IMR-90 (cell line): ENCODE measurements at regions not wholly inside any gene's neighbourhood (a gene's known extent, or its start where the extent isn't known, plus 50 kb on each side); places are given as distances from the start of the nearest gene placed in this dataset.

Experiments
- ATAC-seq: fragments of 200-7000 bp; cut with Tn5 transposase; 2 replicates; pipeline ENCODE4 v1.9.1; 2020; ENCODE audit warnings: low read depth, mild to moderate bottlenecking, moderate library complexity
- BruUV-seq: library from RNA; stranded (reverse); fragments of 400-500 nt; replicated peaks from 2 replicates; lab custom pipeline; 2021; lab: Mats Ljungman, UMichigan
- CTCF ChIA-PET: fragments of 300-600 bp; formaldehyde crosslinking; extraction: SDS; loops from one replicate; lab custom pipeline; 2021; ENCODE audit warnings: antibody characterized with exemption; lab: Yijun Ruan, JAX
- POLR2A ChIA-PET: fragments of 300-600 bp; sonication (Branson Sonifier 250); formaldehyde crosslinking; loops from one replicate; lab custom pipeline; 2022; ENCODE audit warnings: antibody characterized with exemption; ENCODE audit not compliant: unreplicated experiment; lab: Charles Lee
- DNase-seq: peaks from one replicate; pipeline ENCODE4 v3.0.0; 2013
- H2AFZ ChIP-seq: replicated peaks from 2 replicates; pipeline ENCODE3; 2013; ENCODE audit warnings: low read length, mild to moderate bottlenecking; ENCODE audit not compliant: poor library complexity
- H2AK5ac ChIP-seq: 2 replicates; pipeline ENCODE4 v1.6.1; 2013; ENCODE audit warnings: low read depth, low read length, inconsistent platforms
- H2AK9ac ChIP-seq: replicated peaks from 2 replicates; pipeline ENCODE3; 2013; ENCODE audit warnings: mild to moderate bottlenecking, low read depth, low read length, moderate library complexity; ENCODE audit not compliant: poor library complexity
- H2BK120ac ChIP-seq: 2 replicates; pipeline ENCODE4 v1.6.1; 2013; ENCODE audit warnings: low read depth, low read length, inconsistent platforms
- H2BK15ac ChIP-seq: 3 replicates; pipeline ENCODE4 v1.6.1; 2013; ENCODE audit warnings: low read depth, low read length, inconsistent platforms
- H2BK20ac ChIP-seq: 2 replicates; pipeline ENCODE4 v1.6.1; 2013; ENCODE audit warnings: low read depth, mild to moderate bottlenecking, inconsistent platforms, low read length, moderate library complexity
- H2BK5ac ChIP-seq: 2 replicates; pipeline ENCODE4 v1.6.1; 2013; ENCODE audit warnings: mild to moderate bottlenecking, low read depth, low read length, inconsistent platforms; ENCODE audit not compliant: poor library complexity, severe bottlenecking
- H3K14ac ChIP-seq: replicated peaks from 2 replicates; pipeline ENCODE4 v1.6.1; 2013; ENCODE audit warnings: low read depth, low read length, inconsistent platforms
- H3K18ac ChIP-seq: 2 replicates; pipeline ENCODE4 v1.6.1; 2013; ENCODE audit warnings: low read depth, low read length, control low read depth
- H3K23ac ChIP-seq: 2 replicates; pipeline ENCODE4 v1.6.1; 2013; ENCODE audit warnings: low read depth, low read length, inconsistent platforms
- H3K27ac ChIP-seq: 2 replicates; pipeline ENCODE4 v1.5.1; 2013; ENCODE audit warnings: mild to moderate bottlenecking, control low read depth, low read length; ENCODE audit not compliant: insufficient read depth
- H3K27me3 ChIP-seq: 2 replicates; pipeline ENCODE4 v1.6.1; 2013; ENCODE audit warnings: low read length; ENCODE audit not compliant: control insufficient read depth, insufficient read depth
- H3K36me3 ChIP-seq: 2 replicates; pipeline ENCODE4 v1.6.1; 2013; ENCODE audit warnings: low read length, mixed read lengths; ENCODE audit not compliant: control insufficient read depth, insufficient read depth
- H3K4ac ChIP-seq: 2 replicates; pipeline ENCODE4 v1.6.1; 2013; ENCODE audit warnings: low read depth, low read length, inconsistent platforms
- H3K4me1 ChIP-seq: 2 replicates; pipeline ENCODE4 v1.6.1; 2013; ENCODE audit warnings: low read length, mixed read lengths; ENCODE audit not compliant: control insufficient read depth, insufficient read depth
- H3K4me2 ChIP-seq: 2 replicates; pipeline ENCODE4 v1.6.1; 2013; ENCODE audit warnings: low read depth, mild to moderate bottlenecking, control low read depth, low read length, moderate library complexity
- H3K4me3 ChIP-seq: 2 replicates; pipeline ENCODE4 v1.5.1; 2013; ENCODE audit warnings: low read depth, mild to moderate bottlenecking, control low read depth, low read length, moderate library complexity; ENCODE audit not compliant: insufficient read depth
- H3K56ac ChIP-seq: 2 replicates; pipeline ENCODE4 v1.6.1; 2013; ENCODE audit warnings: low read length, inconsistent platforms; ENCODE audit not compliant: insufficient read depth; ENCODE audit errors: extremely low read depth
- H3K79me1 ChIP-seq, 2 experiments: 2 replicates each; pipeline ENCODE4 v1.6.1; 2013; ENCODE audit warnings: low read length in 2 of 2, inconsistent platforms in 1 of 2, low read depth in 1 of 2
- H3K9ac ChIP-seq: 2 replicates; pipeline ENCODE4 v1.6.1; 2013; ENCODE audit warnings: low read depth, low read length, control low read depth
- H3K9me1 ChIP-seq: 2 replicates; pipeline ENCODE4 v1.6.1; 2013; ENCODE audit warnings: low read length, inconsistent platforms; ENCODE audit not compliant: insufficient read depth
- H3K9me3 ChIP-seq: 2 replicates; pipeline ENCODE4 v1.6.1; 2013; ENCODE audit warnings: low read length; ENCODE audit not compliant: control insufficient read depth, insufficient read depth
- H4K20me1 ChIP-seq: 2 replicates; pipeline ENCODE4 v1.6.1; 2013; ENCODE audit warnings: low read length, inconsistent platforms; ENCODE audit not compliant: insufficient read depth
- H4K5ac ChIP-seq: 2 replicates; pipeline ENCODE4 v1.6.1; 2013; ENCODE audit warnings: mild to moderate bottlenecking, low read depth, low read length, control low read depth
- H4K8ac ChIP-seq, 2 experiments: 2 replicates each; pipeline ENCODE4 v1.6.1; 2013; ENCODE audit warnings: low read depth in 2 of 2, low read length in 2 of 2, control low read depth in 1 of 2, inconsistent platforms in 1 of 2
- H4K91ac ChIP-seq: 2 replicates; pipeline ENCODE4 v1.6.1; 2013; ENCODE audit warnings: low read depth, low read length, inconsistent platforms; ENCODE audit not compliant: insufficient read depth
- WGBS, 2 experiments: methylation state at CpG; one replicate each; pipeline versions ENCODE4 v1.1.5 to v1.1.7; 2013; ENCODE audit warnings: missing lambda C conversion rate in 2 of 2; ENCODE audit not compliant: insufficient read length in 1 of 2; ENCODE audit errors: extremely low coverage in 2 of 2; 5-methylcytosine and 5-hydroxymethylcytosine counted together
- dilution Hi-C: fragments of 300-500 bp; cut with HindIII; formaldehyde crosslinking; loops from one replicate; pipeline ENCODE4 v1.14.3; 2018; ENCODE audit warnings: low sequenced_read_pairs; ENCODE audit not compliant: unreplicated experiment
- in situ Hi-C: fragments of 300-500 bp; cut with MboI; formaldehyde crosslinking; loops from 3 replicates; pipeline ENCODE4 v1.14.3; 2019; ENCODE audit warnings: low sequenced_read_pairs, inconsistent platforms, mixed read lengths
- intact Hi-C: fragments of 100-400 bp; cut with micrococcal nuclease; formaldehyde crosslinking; loops from 2 replicates; pipeline ENCODE4 v1.10.0; 2022
- TF ChIP-seq, protein P1 (sequence below): fragments of 150-350 bp; IDR thresholded peaks from 2 replicates; pipeline ENCODE4 v1.6.1; 2017; ENCODE audit warnings: mild to moderate bottlenecking, antibody characterized with exemption, low read length, low read depth

DNA sequence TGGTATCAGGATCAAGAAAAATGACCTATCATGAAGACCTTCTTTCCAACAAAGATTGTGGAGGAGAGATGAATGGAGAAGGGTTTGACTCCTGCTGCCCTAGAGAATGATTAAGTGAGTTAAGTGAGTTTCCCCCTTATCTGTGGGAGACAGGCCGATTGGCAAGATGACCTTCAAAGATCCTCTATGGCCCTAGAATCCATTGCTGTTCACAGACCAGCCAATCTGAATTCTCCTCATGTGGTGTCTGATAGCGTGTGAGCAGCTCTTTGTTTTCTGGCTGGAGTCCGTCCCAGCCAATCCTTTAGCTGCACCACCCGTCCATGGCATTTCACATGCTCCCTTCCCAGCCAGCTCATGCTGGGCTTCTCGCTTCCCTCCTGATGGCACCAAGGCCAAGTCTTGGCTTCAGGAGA lies 79.4 kb downstream of the MARCHF4 start:
- no peak overlapping the region for H3K56ac ChIP-seq
- H3K9ac ChIP-seq, result no peak overlapping the region
- H2AK5ac ChIP-seq, result no peak overlapping the region
- no peak overlapping the region for H3K23ac ChIP-seq
- H3K9me1 ChIP-seq, result peaks cover 3% of the 10 kb centered on the region; the same call in 1 of the 2 replicates
- DNase-seq (no peak), ATAC-seq (no peak)
- H2BK15ac ChIP-seq, result no peak overlapping the region
- H2AFZ ChIP-seq, result no peak overlapping the region
- no peak overlapping the region for H4K8ac ChIP-seq
- TF ChIP-seq, protein P1, sequence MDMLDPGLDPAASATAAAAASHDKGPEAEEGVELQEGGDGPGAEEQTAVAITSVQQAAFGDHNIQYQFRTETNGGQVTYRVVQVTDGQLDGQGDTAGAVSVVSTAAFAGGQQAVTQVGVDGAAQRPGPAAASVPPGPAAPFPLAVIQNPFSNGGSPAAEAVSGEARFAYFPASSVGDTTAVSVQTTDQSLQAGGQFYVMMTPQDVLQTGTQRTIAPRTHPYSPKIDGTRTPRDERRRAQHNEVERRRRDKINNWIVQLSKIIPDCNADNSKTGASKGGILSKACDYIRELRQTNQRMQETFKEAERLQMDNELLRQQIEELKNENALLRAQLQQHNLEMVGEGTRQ, result no peak
- H4K91ac ChIP-seq, result no peak overlapping the region
- H3K4me2 ChIP-seq, result no peak overlapping the region
- no peak overlapping the region for H3K27ac ChIP-seq
- no peaks in the 10 kb centered on the region for H3K9me3 ChIP-seq
- H3K36me3 ChIP-seq, result no peaks in the 10 kb centered on the region
- no CpG with 5 or more reads among the region's 5 CpGs for WGBS, 2 experiments
- H3K14ac ChIP-seq, result no peak overlapping the region
- H2BK5ac ChIP-seq, result no peak overlapping the region
- no peak overlapping the region for H2BK20ac ChIP-seq
- intact Hi-C loops (no loop called here), in situ Hi-C loops (no loop called here), dilution Hi-C loops (no loop called here)
- H3K4me3 ChIP-seq, result no peak overlapping the region
- H4K5ac ChIP-seq, result no peak overlapping the region
- no TSS peak for BruUV-seq
- no peak overlapping the region for H3K4ac ChIP-seq
- no peak overlapping the region for H2AK9ac ChIP-seq
- POLR2A ChIA-PET, result no interaction called here
- no peaks in the 10 kb centered on the region for H3K4me1 ChIP-seq
- H2BK120ac ChIP-seq, result no peak overlapping the region
- H4K20me1 ChIP-seq, result no peaks in the 10 kb centered on the region
- no peak overlapping the region for H3K18ac ChIP-seq
- H3K79me1 ChIP-seq, result peaks cover 17 to 22% of the 10 kb centered on the region in 2 experiments
- no peaks in the 10 kb centered on the region for H3K27me3 ChIP-seq
- CTCF ChIA-PET, result no interaction called here
